K562 (cell line): ENCODE measurements at regions not wholly inside any gene's neighbourhood (a gene's known extent, or its start where the extent isn't known, plus 50 kb on each side); places are given as distances from the start of the nearest gene placed in this dataset.

Source experiments
- CHCHD3 ChIP-seq: fragments of 250-450 bp; sonication (Bioruptor Pico); IDR thresholded peaks from 2 replicates; pipeline ENCODE4 v2.1.2; 2022; ENCODE audit warnings: mild to moderate bottlenecking
- E2F3 ChIP-seq: fragments of 250-450 bp; sonication (Bioruptor Pico); IDR thresholded peaks from 2 replicates; pipeline ENCODE4 v1.4.0; 2020; ENCODE audit warnings: mild to moderate bottlenecking
- NFYB ChIP-seq: IDR thresholded peaks from 2 replicates; pipeline ENCODE4 v1.6.1; 2011; ENCODE audit warnings: mild to moderate bottlenecking, moderate library complexity; ENCODE audit not compliant: insufficient read length; ENCODE audit errors: extremely low read depth
- YY1 ChIP-seq, 3 experiments: IDR thresholded peaks; 2 replicates each; pipeline ENCODE4 v1.6.1; 2011; ENCODE audit warnings: low read length in 2 of 3, mild to moderate bottlenecking in 2 of 3, moderate library complexity in 2 of 3, borderline replicate concordance in 1 of 3, control low read depth in 1 of 3, low read depth in 1 of 3; ENCODE audit not compliant: insufficient read depth in 3 of 3, insufficient replicate concordance in 2 of 3, control insufficient read depth in 1 of 3, insufficient read length in 1 of 3; ENCODE audit errors: extremely low read depth in 1 of 3

GRCh38 chr6:12384357-12384912 is 94.3 kb downstream of the EDN1 start:
- no peak for TF ChIP-seq E2F3 (CRISPR knock-in tag)
- no peak for TF ChIP-seq NFYB
- no peak for TF ChIP-seq YY1 (IDR thresholded peaks at IDR 0.05; ENCODE audit: borderline replicate concordance in 1 of 3, control insufficient read depth in 1 of 3, extremely low read depth in 1 of 3, insufficient read depth in 3 of 3, insufficient read length in 1 of 3, insufficient replicate concordance in 2 of 3, low read depth in 1 of 3, low read length in 2 of 3)
- TF ChIP-seq CHCHD3 (CRISPR knock-in tag) = no peak
